Smooth muscle cell (in vitro differentiated cells): ENCODE measurements at regions not wholly inside any gene's neighbourhood (a gene's known extent, or its start where the extent isn't known, plus 50 kb on each side); places are given as distances from the start of the nearest gene placed in this dataset.
"Not testable (repeated sequence)": the region's sequence is repeated elsewhere in the genome, so short reads cannot be mapped to it uniquely, and the experiment has no call there.

Experiments
- DNase-seq: peaks from one replicate; lab custom pipeline; 2025; ENCODE audit not compliant: unreplicated experiment; lab: John Stamatoyannopoulos, UW
- H2AFZ ChIP-seq: fragments of 200-600 bp; sonication (generic); 2 replicates; pipeline ENCODE4 v1.6.0; 2016; ENCODE audit warnings: antibody characterized with exemption, low read depth, mild to moderate bottlenecking
- H3F3A ChIP-seq: fragments of 200-600 bp; sonication (generic); 2 replicates; pipeline ENCODE4 v1.6.0; 2017; ENCODE audit warnings: antibody characterized with exemption, low read depth
- H3K27ac ChIP-seq: fragments of 200-600 bp; sonication (generic); 2 replicates; pipeline ENCODE4 v1.5.1; 2016; ENCODE audit warnings: low read depth, mild to moderate bottlenecking
- H3K27me3 ChIP-seq: fragments of 200-600 bp; sonication (generic); 2 replicates; pipeline ENCODE4 v1.6.1; 2016; ENCODE audit warnings: low read depth, mild to moderate bottlenecking
- H3K36me3 ChIP-seq: fragments of 200-600 bp; sonication (generic); 2 replicates; pipeline ENCODE4 v1.5.1; 2016; ENCODE audit warnings: low read depth
- H3K4me1 ChIP-seq: fragments of 200-600 bp; sonication (generic); 2 replicates; pipeline ENCODE4 v1.5.1; 2016; ENCODE audit warnings: low read depth
- H3K4me2 ChIP-seq: fragments of 200-600 bp; sonication (generic); 2 replicates; pipeline ENCODE4 v1.6.0; 2016; ENCODE audit warnings: mild to moderate bottlenecking
- H3K4me3 ChIP-seq: fragments of 200-600 bp; sonication (generic); 2 replicates; pipeline ENCODE4 v1.5.1; 2016; ENCODE audit warnings: mild to moderate bottlenecking
- H3K79me2 ChIP-seq: fragments of 200-600 bp; sonication (generic); 2 replicates; pipeline ENCODE4 v1.6.0; 2016; ENCODE audit warnings: low read depth, mild to moderate bottlenecking
- H3K9ac ChIP-seq: fragments of 200-600 bp; sonication (generic); 2 replicates; pipeline ENCODE4 v1.6.0; 2016; ENCODE audit warnings: low read depth
- H3K9me3 ChIP-seq: fragments of 200-600 bp; sonication (generic); replicated peaks from 2 replicates; pipeline ENCODE4 v1.5.1; 2016; ENCODE audit warnings: low read depth
- H4K20me1 ChIP-seq: fragments of 200-600 bp; sonication (generic); 2 replicates; pipeline ENCODE4 v1.6.0; 2016; ENCODE audit warnings: low read depth
- CTCF ChIP-seq: fragments of 200-600 bp; sonication (generic); IDR thresholded peaks from 2 replicates; pipeline ENCODE4 v1.5.1; 2017; ENCODE audit warnings: borderline replicate concordance, mild to moderate bottlenecking, antibody characterized with exemption; ENCODE audit not compliant: insufficient read depth, poor library complexity, severe bottlenecking
- WGBS: methylation state at CpG from one replicate; pipeline ENCODE4 v1.1.7; 2016; ENCODE audit warnings: low lambda C conversion rate; 5-methylcytosine and 5-hydroxymethylcytosine counted together

GRCh38 chr1:229017091-229017490, 253.8 kb upstream of the RAB4A start:
- Histone ChIP-seq H3K79me2 (no peaks in the 10 kb centered on the region), H3K27ac (no peak overlapping the region), H3K9ac (no peak overlapping the region), H3K9me3 (no peaks in the 10 kb centered on the region), H2AFZ (no peak overlapping the region), H3K4me1 (no peaks in the 10 kb centered on the region), H3F3A (no peaks in the 10 kb centered on the region), H3K27me3 (no peaks in the 10 kb centered on the region), H4K20me1 (no peaks in the 10 kb centered on the region), H3K36me3 (no peaks in the 10 kb centered on the region), H3K4me3 (no peak overlapping the region), H3K4me2 (no peak overlapping the region)
- DNase-seq = no peak
- no peak for TF ChIP-seq CTCF
- WGBS = 93% methylated on average over 4 of the region's 4 CpGs

- no peak for DNase-seq
- Histone ChIP-seq H3K27ac (no peak overlapping the region), H3K9me3 (no peaks in the 10 kb centered on the region), H2AFZ (no peak overlapping the region), H3K4me2 (no peak overlapping the region), H3K9ac (no peak overlapping the region), H3K4me1 (peaks cover 11% of the 10 kb centered on the region), H3K27me3 (no peaks in the 10 kb centered on the region), H3F3A (no peaks in the 10 kb centered on the region), H3K79me2 (no peaks in the 10 kb centered on the region), H4K20me1 (no peaks in the 10 kb centered on the region), H3K36me3 (no peaks in the 10 kb centered on the region), H3K4me3 (no peak overlapping the region)
- TF ChIP-seq CTCF = no peak
- 98% methylated on average over 2 of the region's 2 CpGs for WGBS
Measured at GRCh38 chr1:229018674-229019295, 252.1 kb upstream of the RAB4A start.

GRCh38 chr1:229019663-229020271, 251.1 kb upstream of the RAB4A start:
- WGBS = 94% methylated on average over 8 of the region's 8 CpGs
- no peaks in the 10 kb centered on the region for H3K27me3 ChIP-seq
- no peaks in the 10 kb centered on the region for H3F3A ChIP-seq
- no peak overlapping the region for H3K4me3 ChIP-seq
- no peak for TF ChIP-seq CTCF
- peaks cover 12% of the 10 kb centered on the region for H3K4me1 ChIP-seq
- H4K20me1 ChIP-seq = no peaks in the 10 kb centered on the region
- no peak overlapping the region for H3K9ac ChIP-seq
- no peaks in the 10 kb centered on the region for H3K36me3 ChIP-seq
- no peak overlapping the region for H3K4me2 ChIP-seq
- no peak overlapping the region for H3K27ac ChIP-seq
- no peak overlapping the region for H2AFZ ChIP-seq
- no peak for DNase-seq
- no peaks in the 10 kb centered on the region for H3K79me2 ChIP-seq
- no peaks in the 10 kb centered on the region for H3K9me3 ChIP-seq

GRCh38 chr1:229021034-229021433, 249.9 kb upstream of the RAB4A start:
- not testable (repeated sequence) for H3K9ac ChIP-seq, H3K9me3 ChIP-seq, H3K36me3 ChIP-seq, H3K4me3 ChIP-seq, H3K27ac ChIP-seq, H2AFZ ChIP-seq, DNase-seq, H4K20me1 ChIP-seq, H3K4me2 ChIP-seq, H3K27me3 ChIP-seq, H3F3A ChIP-seq, H3K79me2 ChIP-seq
- 100% methylated on average over 1 of the region's 1 CpG for WGBS
- peaks cover 24% of the 10 kb centered on the region for H3K4me1 ChIP-seq
